Endothelial cell of umbilical vein (primary cell): ENCODE measurements at regions not wholly inside any gene's neighbourhood (a gene's known extent, or its start where the extent isn't known, plus 50 kb on each side); places are given as distances from the start of the nearest gene placed in this dataset.
A peak's percentile ranks its signal among the peaks of the same experiment; 100 is the strongest.

Source experiments
- BruUV-seq: library from RNA; stranded (reverse); fragments of 400-500 nt; replicated peaks from 2 replicates; lab custom pipeline; 2021; lab: Mats Ljungman, UMichigan
- CTCF ChIA-PET: fragments of 300-600, 350-600 bp; sonication (Branson Sonifier 250); formaldehyde crosslinking; loops from one replicate; lab custom pipeline; 2021; ENCODE audit warnings: antibody characterized with exemption, inconsistent platforms; lab: Charles Lee
- POLR2A ChIA-PET: fragments of 300-600, 350-600 bp; sonication (Branson Sonifier 250); formaldehyde crosslinking; loops from one replicate; lab custom pipeline; 2021; ENCODE audit warnings: antibody characterized with exemption, inconsistent platforms; lab: Charles Lee
- DNase-seq: peaks from one replicate; pipeline ENCODE4 v3.0.0-alpha.2; 2011; ENCODE audit warnings: low read depth, low spot score
- FAIRE-seq: peaks from 2 replicates; lab custom pipeline; 2011; peaks lifted over from hg19 to GRCh38; lab: Jason Lieb, UNC
- H2AFZ ChIP-seq: 2 replicates; pipeline ENCODE4 v1.6.0; 2012; ENCODE audit warnings: low read depth, low read length, control low read depth, inconsistent platforms
- H3K27ac ChIP-seq: 2 replicates; pipeline ENCODE4 v1.5.1; 2011; ENCODE audit warnings: low read depth, mild to moderate bottlenecking, control low read depth, low read length, moderate library complexity; ENCODE audit not compliant: insufficient read depth
- H3K27me3 ChIP-seq, 2 experiments: 2 replicates each; pipeline versions ENCODE4 v1.6.0 to v1.6.1; 2011; ENCODE audit warnings: low read length in 2 of 2, mixed read lengths in 1 of 2; ENCODE audit not compliant: control insufficient read depth in 2 of 2, insufficient read depth in 2 of 2
- H3K36me3 ChIP-seq, 2 experiments: 2 replicates in 1 of 2; 3 replicates in 1 of 2; pipeline ENCODE4 v1.5.1; 2011; ENCODE audit warnings: low read length in 2 of 2, mild to moderate bottlenecking in 1 of 2, moderate library complexity in 1 of 2; ENCODE audit not compliant: control insufficient read depth in 2 of 2, insufficient read depth in 2 of 2; ENCODE audit errors: extremely low read depth in 1 of 2
- H3K4me1 ChIP-seq: 3 replicates; pipeline ENCODE4 v1.5.1; 2011; ENCODE audit warnings: mild to moderate bottlenecking, low read length; ENCODE audit not compliant: control insufficient read depth, insufficient read depth; ENCODE audit errors: extremely low read depth
- H3K4me2 ChIP-seq: 2 replicates; pipeline ENCODE4 v1.6.1; 2011; ENCODE audit warnings: low read length, control low read depth, mixed read lengths; ENCODE audit not compliant: insufficient read depth
- H3K4me3 ChIP-seq, 3 experiments: fragments of 200-600 bp in 1 of 3; sonication (generic), shearing (Covaris generic) in 1 of 3; replicated peaks in 1 of 3; 2 replicates each; pipeline ENCODE4 v1.5.1; 2011 to 2016; ENCODE audit warnings: control low read depth in 3 of 3, low read length in 3 of 3, mild to moderate bottlenecking in 2 of 3, inconsistent platforms in 1 of 3, low read depth in 1 of 3, moderate library complexity in 1 of 3; ENCODE audit not compliant: insufficient read depth in 1 of 3
- H3K79me2 ChIP-seq: 2 replicates; pipeline ENCODE4 v1.6.0; 2012; ENCODE audit warnings: low read length, inconsistent platforms; ENCODE audit not compliant: control insufficient read depth, insufficient read depth
- H3K9ac ChIP-seq: replicated peaks from 2 replicates; pipeline ENCODE3; 2011; ENCODE audit warnings: low read length, control low read depth; ENCODE audit not compliant: insufficient read depth; ENCODE audit errors: extremely low read depth
- H3K9me1 ChIP-seq: replicated peaks from 3 replicates; pipeline ENCODE4 v1.6.0; 2011; ENCODE audit warnings: mild to moderate bottlenecking, low read length; ENCODE audit not compliant: control insufficient read depth, insufficient read depth; ENCODE audit errors: extremely low read depth
- H3K9me3 ChIP-seq: replicated peaks from 2 replicates; pipeline ENCODE4 v1.5.1; 2012; ENCODE audit warnings: low read length, inconsistent platforms; ENCODE audit not compliant: control insufficient read depth, insufficient read depth
- H4K20me1 ChIP-seq: replicated peaks from 2 replicates; pipeline ENCODE3; 2011; ENCODE audit warnings: mild to moderate bottlenecking, low read length; ENCODE audit not compliant: control insufficient read depth, insufficient read depth; ENCODE audit errors: extremely low read depth
- EZH2 ChIP-seq: IDR thresholded peaks from 2 replicates; pipeline ENCODE4 v1.6.1; 2012; ENCODE audit warnings: borderline replicate concordance, low read depth, mild to moderate bottlenecking, moderate library complexity, low read length, inconsistent platforms; ENCODE audit not compliant: severe bottlenecking
- FOS ChIP-seq: IDR thresholded peaks from 2 replicates; pipeline ENCODE4 v1.6.1; 2011; ENCODE audit warnings: mild to moderate bottlenecking, low read length, moderate library complexity, borderline replicate concordance; ENCODE audit not compliant: insufficient read depth
- JUN ChIP-seq: IDR thresholded peaks from 2 replicates; pipeline ENCODE4 v1.6.1; 2011; ENCODE audit warnings: borderline replicate concordance, low read depth; ENCODE audit not compliant: insufficient read length, insufficient read depth
- MYC ChIP-seq: IDR thresholded peaks from one replicate; pipeline ENCODE4 v1.6.1; 2011; ENCODE audit warnings: mild to moderate bottlenecking, low read depth, low read length
- POLR2A ChIP-seq: IDR thresholded peaks from 2 replicates; pipeline ENCODE4 v1.6.1; 2012; ENCODE audit warnings: low read depth, mild to moderate bottlenecking, control low read depth, low read length
- dilution Hi-C: fragments of 300-500 bp; cut with MboI; formaldehyde crosslinking; loops from one replicate; pipeline ENCODE4 v1.15.0; 2019; ENCODE audit warnings: low sequenced_read_pairs; ENCODE audit not compliant: extremely low pct_ligation_motif_present
- intact Hi-C: fragments of 100-400 bp; cut with micrococcal nuclease; formaldehyde crosslinking; loops from one replicate; pipeline ENCODE4 v1.10.0; 2022
- TF ChIP-seq, protein P1 (sequence below), 2 donors: IDR thresholded peaks; 1 replicate in 1 of 2; 2 replicates in 1 of 2; pipeline ENCODE4 v1.5.1; 2011; ENCODE audit warnings: low read length in 2 of 2, mild to moderate bottlenecking in 2 of 2, moderate library complexity in 2 of 2, control low read depth in 1 of 2, inconsistent platforms in 1 of 2, low read depth in 1 of 2; ENCODE audit not compliant: insufficient read depth in 1 of 2; ENCODE audit errors: extremely low read depth in 1 of 2

DNA sequence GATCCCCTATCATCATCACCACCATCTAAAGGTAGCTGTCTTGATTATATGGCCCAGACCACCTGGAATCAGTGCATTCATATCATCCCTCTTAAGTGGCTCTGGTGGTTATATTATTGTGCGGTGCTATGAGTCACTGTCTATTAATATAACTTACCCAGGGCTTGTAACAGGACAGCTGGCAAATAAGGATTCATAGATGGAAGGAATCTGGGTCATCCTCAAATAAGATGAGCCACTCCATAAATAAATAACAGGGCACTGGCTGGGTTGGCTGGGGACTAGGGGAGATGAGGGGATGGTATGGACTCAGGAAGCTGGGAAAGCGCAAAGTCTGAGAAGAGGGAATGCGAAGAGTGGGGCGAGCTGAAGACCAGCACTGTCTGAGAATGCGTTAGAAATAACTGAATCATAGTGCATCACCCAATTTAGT, 216.1 kb downstream of the NUAK1 start:
- TF ChIP-seq, protein P1, sequence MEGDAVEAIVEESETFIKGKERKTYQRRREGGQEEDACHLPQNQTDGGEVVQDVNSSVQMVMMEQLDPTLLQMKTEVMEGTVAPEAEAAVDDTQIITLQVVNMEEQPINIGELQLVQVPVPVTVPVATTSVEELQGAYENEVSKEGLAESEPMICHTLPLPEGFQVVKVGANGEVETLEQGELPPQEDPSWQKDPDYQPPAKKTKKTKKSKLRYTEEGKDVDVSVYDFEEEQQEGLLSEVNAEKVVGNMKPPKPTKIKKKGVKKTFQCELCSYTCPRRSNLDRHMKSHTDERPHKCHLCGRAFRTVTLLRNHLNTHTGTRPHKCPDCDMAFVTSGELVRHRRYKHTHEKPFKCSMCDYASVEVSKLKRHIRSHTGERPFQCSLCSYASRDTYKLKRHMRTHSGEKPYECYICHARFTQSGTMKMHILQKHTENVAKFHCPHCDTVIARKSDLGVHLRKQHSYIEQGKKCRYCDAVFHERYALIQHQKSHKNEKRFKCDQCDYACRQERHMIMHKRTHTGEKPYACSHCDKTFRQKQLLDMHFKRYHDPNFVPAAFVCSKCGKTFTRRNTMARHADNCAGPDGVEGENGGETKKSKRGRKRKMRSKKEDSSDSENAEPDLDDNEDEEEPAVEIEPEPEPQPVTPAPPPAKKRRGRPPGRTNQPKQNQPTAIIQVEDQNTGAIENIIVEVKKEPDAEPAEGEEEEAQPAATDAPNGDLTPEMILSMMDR (IDR thresholded peaks at IDR 0.05; ENCODE audit: extremely low read depth in 1 of 2, insufficient read depth in 1 of 2, low read depth in 1 of 2, low read length in 2 of 2) = no peak
- TF ChIP-seq JUN (no peak), FOS (peak; percentile 30), MYC (no peak), EZH2 (no peak), POLR2A (no peak)
- FAIRE-seq = no peak

More for the DNA sequence above, 216.1 kb downstream of the NUAK1 start:
- BruUV-seq = no TSS peak
- H3K36me3 ChIP-seq = no peaks in the 10 kb centered on the region
- ChIA-PET CTCF (interaction anchor here (1.1 kb wide), 2 partner anchors 216 to 226 kb away, joined by 3 read pairs; no protein-coding TSS in a partner anchor), POLR2A (no interaction called here)
- no peak overlapping the region for H3K4me3 ChIP-seq
- no peaks in the 10 kb centered on the region for H4K20me1 ChIP-seq
- no peak overlapping the region for H2AFZ ChIP-seq
- H3K79me2 ChIP-seq = no peaks in the 10 kb centered on the region
- H3K27ac ChIP-seq = no peak overlapping the region
- DNase-seq = peak; percentile 18
- no peak overlapping the region for H3K9ac ChIP-seq
- no peaks in the 10 kb centered on the region for H3K4me1 ChIP-seq
- no peaks in the 10 kb centered on the region for H3K27me3 ChIP-seq
- H3K9me3 ChIP-seq = no peaks in the 10 kb centered on the region
- intact Hi-C loops = no loop called here
- no peaks in the 10 kb centered on the region for H3K9me1 ChIP-seq
- H3K4me2 ChIP-seq = no peak overlapping the region
- dilution Hi-C loops = no loop called here
